GM18499 (cell line): ENCODE measurements at regions not wholly inside any gene's neighbourhood (a gene's known extent, or its start where the extent isn't known, plus 50 kb on each side); places are given as distances from the start of the nearest gene placed in this dataset.
A peak's percentile ranks its signal among the peaks of the same experiment; 100 is the strongest.
"Not testable (repeated sequence)": the region's sequence is repeated elsewhere in the genome, so short reads cannot be mapped to it uniquely, and the experiment has no call there.

Source experiments
- ATAC-seq: cut with Tn5 transposase; IDR thresholded peaks from one replicate; pipeline ENCODE4 v1.9.1; 2021; ENCODE audit warnings: moderate number of reproducible peaks; ENCODE audit not compliant: insufficient read depth, unreplicated experiment

- ATAC-seq: no peak
These were observed 56.5 kb downstream of the KCTD12 start for GRCh38 chr13:76829572-76830327.

- peak; percentile 50 for ATAC-seq
These were observed 57.9 kb downstream of the KCTD12 start for GRCh38 chr13:76828316-76828741.

- ATAC-seq: no peak
These were observed 59.7 kb downstream of the KCTD12 start for GRCh38 chr13:76826527-76826926.

- ATAC-seq: no peak
These were observed 60.8 kb downstream of the KCTD12 start for GRCh38 chr13:76825430-76825829.

- ATAC-seq: no peak
These were observed 62.2 kb downstream of the KCTD12 start for GRCh38 chr13:76823969-76824368.

GRCh38 chr13:76822698-76823267 is 63.4 kb downstream of the KCTD12 start:
- ATAC-seq: no peak

GRCh38 chr13:76821222-76821621 is 65.0 kb downstream of the KCTD12 start:
- not testable (repeated sequence) for ATAC-seq

- no peak for ATAC-seq
These were observed 65.4 kb downstream of the KCTD12 start for GRCh38 chr13:76820759-76821158.

GRCh38 chr13:76816394-76816793 is 69.8 kb downstream of the KCTD12 start:
- ATAC-seq: no peak

- ATAC-seq: no peak
These were observed 70.9 kb downstream of the KCTD12 start for GRCh38 chr13:76815344-76815743.

- no peak for ATAC-seq
These were observed 72.3 kb downstream of the KCTD12 start for GRCh38 chr13:76813891-76814290.

- ATAC-seq: no peak
These were observed 73.1 kb downstream of the KCTD12 start for GRCh38 chr13:76813000-76813691.

GRCh38 chr13:76812206-76812897 is 73.9 kb downstream of the KCTD12 start:
- no peak for ATAC-seq

- ATAC-seq: no peak
These were observed 76.8 kb downstream of the KCTD12 start for GRCh38 chr13:76809389-76809788.

- no peak for ATAC-seq
These were observed 77.3 kb downstream of the KCTD12 start for GRCh38 chr13:76808927-76809326.

GRCh38 chr13:76804801-76805200 is 81.4 kb downstream of the KCTD12 start:
- ATAC-seq: no peak

GRCh38 chr13:76803831-76804230 is 82.4 kb downstream of the KCTD12 start:
- ATAC-seq: no peak

GRCh38 chr13:76800943-76801342 is 85.3 kb downstream of the KCTD12 start:
- no peak for ATAC-seq

GRCh38 chr13:76799696-76800095 is 86.5 kb downstream of the KCTD12 start:
- no peak for ATAC-seq

GRCh38 chr13:76798037-76798436 is 88.2 kb downstream of the KCTD12 start:
- no peak for ATAC-seq

- no peak for ATAC-seq
These were observed 88.8 kb downstream of the KCTD12 start for GRCh38 chr13:76797361-76797760.
